HepG2 (cell line): ENCODE measurements at regions not wholly inside any gene's neighbourhood (a gene's known extent, or its start where the extent isn't known, plus 50 kb on each side); places are given as distances from the start of the nearest gene placed in this dataset.

Source experiments
- ATAC-seq: fragments of 200-7000 bp; cut with Tn5 transposase; 3 replicates; pipeline ENCODE4 v1.9.1; 2020; ENCODE audit warnings: mild to moderate bottlenecking, moderate library complexity
- BruUV-seq: library from RNA; stranded (reverse); fragments of 400-500 nt; replicated peaks from 2 replicates; lab custom pipeline; 2021; lab: Mats Ljungman, UMichigan
- CTCF ChIA-PET: fragments of 300-600 bp; formaldehyde crosslinking; extraction: SDS; loops from one replicate; lab custom pipeline; 2021; ENCODE audit warnings: low total read pairs, inconsistent platforms, low intra/inter-chr PET ratio; lab: Yijun Ruan, JAX
- POLR2A ChIA-PET: fragments of 350-600 bp; sonication (Branson Sonifier 250); formaldehyde crosslinking; loops from one replicate; lab custom pipeline; 2020; ENCODE audit warnings: antibody characterized with exemption, inconsistent platforms; lab: Yijun Ruan, JAX
- DNase-seq: peaks from one replicate; pipeline ENCODE4 v3.0.0-alpha.2; 2015; ENCODE audit warnings: low spot score
- FAIRE-seq: peaks from 3 replicates; lab custom pipeline; 2011; peaks lifted over from hg19 to GRCh38; lab: Jason Lieb, UNC
- H2AFZ ChIP-seq: one replicate; pipeline ENCODE4 v1.6.1; 2011; ENCODE audit warnings: low read length, inconsistent platforms
- H3K27ac ChIP-seq: fragments of 300-600 bp; 3 replicates; pipeline ENCODE4 v1.8.0; 2011; ENCODE audit warnings: mixed run types, mild to moderate bottlenecking, mixed read lengths, low read length, inconsistent platforms; ENCODE audit not compliant: insufficient read depth; ENCODE audit errors: extremely low read length
- H3K27me3 ChIP-seq, 2 experiments: fragments of 200-600 bp in 1 of 2; 2 replicates in 1 of 2; 3 replicates in 1 of 2; pipeline versions ENCODE4 v1.6.0 to v1.8.0; 2011; ENCODE audit warnings: low read length in 2 of 2, mild to moderate bottlenecking in 2 of 2, moderate library complexity in 2 of 2, inconsistent platforms in 1 of 2; ENCODE audit not compliant: insufficient read depth in 2 of 2, control insufficient read depth in 1 of 2
- H3K36me3 ChIP-seq, 2 experiments: fragments of 200-600 bp in 1 of 2; replicated peaks in 1 of 2; 2 replicates in 1 of 2; 3 replicates in 1 of 2; pipeline versions ENCODE4 v1.5.1 to v1.8.0; 2011; ENCODE audit warnings: low read length in 2 of 2, inconsistent platforms in 1 of 2; ENCODE audit not compliant: insufficient read depth in 2 of 2, control insufficient read depth in 1 of 2
- H3K4me1 ChIP-seq: 2 replicates; pipeline ENCODE4 v1.5.1; 2012; ENCODE audit warnings: low read length, inconsistent platforms; ENCODE audit not compliant: insufficient read depth
- H3K4me2 ChIP-seq: 2 replicates; pipeline ENCODE4 v1.6.0; 2011; ENCODE audit warnings: low read depth, low read length, inconsistent platforms
- H3K4me3 ChIP-seq, 3 experiments: fragments of 200-600 bp in 1 of 3; sonication (generic), shearing (Covaris generic) in 1 of 3; replicated peaks in 1 of 3; 2 replicates each; pipeline ENCODE4 v1.5.1; 2011 to 2016; ENCODE audit warnings: low read length in 3 of 3, inconsistent platforms in 2 of 3, low read depth in 2 of 3, mild to moderate bottlenecking in 2 of 3, control low read depth in 1 of 3, mixed read lengths in 1 of 3; ENCODE audit not compliant: insufficient read depth in 1 of 3
- H3K79me2 ChIP-seq: one replicate; pipeline ENCODE4 v1.6.1; 2011; ENCODE audit warnings: low read length, inconsistent platforms; ENCODE audit not compliant: insufficient read depth
- H3K9ac ChIP-seq: 2 replicates; pipeline ENCODE4 v1.6.0; 2011; ENCODE audit warnings: mild to moderate bottlenecking, low read depth, low read length, inconsistent platforms; ENCODE audit not compliant: insufficient read depth
- H3K9me3 ChIP-seq: 2 replicates; pipeline ENCODE4 v1.5.1; 2012; ENCODE audit warnings: mild to moderate bottlenecking, low read length
- H4K20me1 ChIP-seq: 2 replicates; pipeline ENCODE4 v1.6.0; 2011; ENCODE audit warnings: inconsistent platforms, mild to moderate bottlenecking, low read length, moderate library complexity; ENCODE audit not compliant: insufficient read depth
- GPBP1L1 ChIP-seq: sonication (generic); formaldehyde crosslinking; IDR thresholded peaks from 2 replicates; pipeline ENCODE4 v1.5.0; 2020; ENCODE audit warnings: mild to moderate bottlenecking, missing genetic modification reagents
- HES4 ChIP-seq: sonication (generic); formaldehyde crosslinking; IDR thresholded peaks from 2 replicates; pipeline ENCODE4 v1.9.0; 2021; ENCODE audit warnings: mild to moderate bottlenecking, missing genetic modification reagents, borderline replicate concordance
- HMGA1 ChIP-seq: sonication (generic); formaldehyde crosslinking; conservative IDR thresholded peaks from 2 replicates; pipeline ENCODE4 v1.4.0; 2020; ENCODE audit warnings: missing genetic modification reagents
- KLF6 ChIP-seq: IDR thresholded peaks from 2 replicates; pipeline ENCODE4 v1.8.0; 2016; ENCODE audit warnings: missing biosample characterization, missing genetic modification reagents
- NR2F1 ChIP-seq, 2 experiments: fragments of 450-650 bp in 1 of 2; formaldehyde crosslinking in 1 of 2; IDR thresholded peaks; 2 replicates each; pipeline versions ENCODE4 v1.5.0 to v1.6.1; 2016 to 2020; ENCODE audit warnings: mild to moderate bottlenecking in 1 of 2, missing compliant biosample characterization in 1 of 2, missing genetic modification reagents in 1 of 2, moderate library complexity in 1 of 2
- PITX1 ChIP-seq: sonication (generic); formaldehyde crosslinking; IDR thresholded peaks from 2 replicates; pipeline ENCODE4 v1.5.1; 2020; ENCODE audit warnings: mild to moderate bottlenecking, missing genetic modification reagents
- PREB ChIP-seq: sonication (generic); formaldehyde crosslinking; IDR thresholded peaks from 2 replicates; pipeline ENCODE4 v1.4.0; 2020; ENCODE audit warnings: missing genetic modification reagents
- WIZ ChIP-seq: sonication (generic); formaldehyde crosslinking; IDR thresholded peaks from 2 replicates; pipeline ENCODE4 v1.5.1; 2020; ENCODE audit warnings: mild to moderate bottlenecking, missing genetic modification reagents
- ZBTB4 ChIP-seq: sonication (generic); formaldehyde crosslinking; IDR thresholded peaks from 2 replicates; pipeline ENCODE4 v1.4.0; 2020; ENCODE audit warnings: missing genetic modification reagents, mild to moderate bottlenecking, borderline replicate concordance
- ZNF331 ChIP-seq: sonication (generic); formaldehyde crosslinking; IDR thresholded peaks from 2 replicates; pipeline ENCODE4 v1.4.0; 2020; ENCODE audit warnings: missing genetic modification reagents
- ZNF614 ChIP-seq: IDR thresholded peaks from 2 replicates; pipeline ENCODE4 v1.6.1; 2018; ENCODE audit warnings: missing biosample characterization, missing genetic modification reagents, inconsistent platforms, borderline replicate concordance
- ZNF652 ChIP-seq: IDR thresholded peaks from 2 replicates; pipeline ENCODE4 v1.6.1; 2016; ENCODE audit warnings: low read depth, borderline replicate concordance
- ZNF83 ChIP-seq: sonication (generic); formaldehyde crosslinking; IDR thresholded peaks from 2 replicates; pipeline ENCODE4 v1.4.0; 2020; ENCODE audit warnings: missing genetic modification reagents, mild to moderate bottlenecking, borderline replicate concordance
- WGBS: methylation state at CpG from one replicate; pipeline ENCODE4 v1.1.6; 2017; ENCODE audit warnings: low lambda C conversion rate; 5-methylcytosine and 5-hydroxymethylcytosine counted together
- in situ Hi-C: cut with HindIII; loops from 2 replicates; pipeline ENCODE4 v1.10.0; 2017; ENCODE audit warnings: low pct_unique_long_range_greater_than_20kb; ENCODE audit not compliant: extremely low pct_ligation_motif_present
- intact Hi-C: fragments of 100-400 bp; cut with micrococcal nuclease; formaldehyde crosslinking; loops from one replicate; pipeline ENCODE4 v1.10.0; 2022; ENCODE audit not compliant: unreplicated experiment

GRCh38 chr18:10316778-10317177, 137.7 kb upstream of the APCDD1 start (continued):
- TF ChIP-seq ZBTB4 (no peak), NR2F1 (CRISPR knock-in tag; IDR thresholded peaks at IDR 0.05) (no peak)

GRCh38 chr18:10317864-10318690, 136.4 kb upstream of the APCDD1 start:
- Histone ChIP-seq H2AFZ (no peak overlapping the region), H3K9ac (no peak overlapping the region), H3K4me2 (no peak overlapping the region), H4K20me1 (no peaks in the 10 kb centered on the region), H3K27me3 (no peaks in the 10 kb centered on the region), H3K27ac (no peak overlapping the region), H3K4me1 (peaks cover 11% of the 10 kb centered on the region), H3K4me3 (no peak overlapping the region), H3K79me2 (no peaks in the 10 kb centered on the region), H3K9me3 (no peaks in the 10 kb centered on the region), H3K36me3 (no peaks in the 10 kb centered on the region)
- DNase-seq (no peak), ATAC-seq (no peak), FAIRE-seq (no peak)
- CTCF ChIA-PET: no interaction called here
- BruUV-seq: no TSS peak
- TF ChIP-seq HES4 (CRISPR knock-in tag) (no peak), WIZ (no peak), PITX1 (CRISPR knock-in tag) (no peak), ZNF83 (CRISPR knock-in tag) (no peak), GPBP1L1 (CRISPR knock-in tag) (no peak), PREB (CRISPR knock-in tag) (no peak), KLF6 (CRISPR knock-in tag) (no peak), ZNF652 (CRISPR knock-in tag) (no peak), ZNF331 (CRISPR knock-in tag) (no peak), HMGA1 (no peak), ZNF614 (CRISPR knock-in tag) (no peak)
- intact Hi-C loops: no loop called here
- POLR2A ChIA-PET: no interaction called here
- 33% methylated on average over 6 of the region's 6 CpGs for WGBS
- in situ Hi-C loops: no loop called here
